ENCODE measurements at regions not wholly inside any gene's neighbourhood (a gene's known extent, or its start where the extent isn't known, plus 50 kb on each side); places are given as distances from the start of the nearest gene placed in this dataset.

DNA sequence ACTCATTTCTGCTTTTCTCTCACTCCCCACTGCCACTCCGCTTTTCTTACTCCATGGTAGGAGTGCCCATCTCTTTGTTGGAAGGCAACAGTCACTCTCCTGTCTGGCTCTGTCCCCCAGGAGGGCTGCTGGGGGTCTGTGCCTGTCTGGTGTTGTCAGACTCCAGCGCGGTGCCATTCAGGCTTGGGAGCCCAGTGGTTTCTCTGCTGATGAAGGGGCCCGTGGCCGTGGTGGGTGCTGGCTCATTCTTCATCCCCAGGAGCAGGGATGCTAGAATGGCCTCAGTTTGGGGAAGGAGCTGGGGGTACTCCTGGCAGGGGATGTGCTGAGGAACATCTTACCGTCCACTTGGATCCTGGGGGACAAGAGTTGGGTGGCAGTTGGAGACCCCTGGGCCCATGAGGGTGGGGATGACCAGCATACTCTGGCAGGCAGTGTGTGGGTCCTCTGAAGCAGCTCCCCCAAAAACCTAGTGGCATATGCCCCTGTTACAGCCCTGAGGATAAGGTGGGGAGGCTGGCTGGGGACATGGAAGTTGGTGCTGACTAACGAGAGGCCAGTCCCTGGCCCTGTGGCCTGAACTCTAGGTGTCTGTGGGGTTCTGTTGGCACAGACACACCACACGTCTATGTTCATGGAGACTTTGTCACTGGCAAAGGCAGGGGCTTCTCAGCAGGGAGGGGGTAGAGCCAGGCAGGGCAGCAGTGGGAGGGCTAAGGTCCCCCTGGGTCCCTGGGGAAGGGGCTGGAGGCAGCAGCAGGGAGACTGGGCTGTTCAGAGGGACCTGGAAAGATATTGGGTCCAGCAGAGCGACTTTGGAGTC is 102.8 kb upstream of the RET start:
- no peak for DNase-seq

DNA sequence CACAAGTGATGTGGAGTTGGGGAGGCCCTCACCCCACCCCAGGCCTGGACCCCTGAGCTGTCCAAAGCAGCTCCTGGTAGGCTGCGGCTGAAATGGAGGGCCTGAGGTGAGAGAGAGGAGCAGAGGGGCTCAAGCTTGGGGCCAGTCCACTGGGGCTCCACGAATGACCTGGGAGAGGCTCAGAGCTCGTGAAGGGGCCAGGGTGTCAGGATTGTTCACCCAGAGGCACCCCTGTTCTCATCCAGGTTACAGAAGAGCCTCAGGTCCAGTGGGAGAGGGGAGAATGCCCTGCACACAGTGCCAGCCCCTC is 102.2 kb upstream of the RET start:
- no peak for DNase-seq

DNA sequence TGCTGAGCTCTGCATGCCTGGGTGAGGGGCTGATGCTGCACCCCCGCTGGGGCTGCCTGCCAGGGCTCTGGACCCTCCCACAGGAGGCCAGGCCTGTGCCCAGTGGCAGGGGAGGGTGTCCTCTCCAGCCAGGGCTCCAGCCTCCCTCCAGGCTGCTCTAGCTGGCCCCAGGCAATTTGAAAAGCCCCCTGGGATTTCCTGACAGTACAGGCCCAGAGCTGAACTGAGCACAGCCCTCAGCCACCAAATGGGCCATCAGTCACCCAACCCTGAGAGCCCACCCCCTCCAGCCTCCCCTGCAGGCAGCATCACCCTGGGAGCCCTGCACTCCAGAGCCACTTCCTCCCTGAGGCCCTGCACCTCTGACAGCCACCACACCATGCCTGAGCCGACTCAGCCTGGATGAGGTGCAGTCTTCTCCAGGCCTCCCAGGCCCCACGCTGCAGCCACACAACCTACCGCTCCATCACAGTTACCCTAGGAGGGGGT is 101.8 kb upstream of the RET start:
- DNase-seq, result no peak

DNA sequence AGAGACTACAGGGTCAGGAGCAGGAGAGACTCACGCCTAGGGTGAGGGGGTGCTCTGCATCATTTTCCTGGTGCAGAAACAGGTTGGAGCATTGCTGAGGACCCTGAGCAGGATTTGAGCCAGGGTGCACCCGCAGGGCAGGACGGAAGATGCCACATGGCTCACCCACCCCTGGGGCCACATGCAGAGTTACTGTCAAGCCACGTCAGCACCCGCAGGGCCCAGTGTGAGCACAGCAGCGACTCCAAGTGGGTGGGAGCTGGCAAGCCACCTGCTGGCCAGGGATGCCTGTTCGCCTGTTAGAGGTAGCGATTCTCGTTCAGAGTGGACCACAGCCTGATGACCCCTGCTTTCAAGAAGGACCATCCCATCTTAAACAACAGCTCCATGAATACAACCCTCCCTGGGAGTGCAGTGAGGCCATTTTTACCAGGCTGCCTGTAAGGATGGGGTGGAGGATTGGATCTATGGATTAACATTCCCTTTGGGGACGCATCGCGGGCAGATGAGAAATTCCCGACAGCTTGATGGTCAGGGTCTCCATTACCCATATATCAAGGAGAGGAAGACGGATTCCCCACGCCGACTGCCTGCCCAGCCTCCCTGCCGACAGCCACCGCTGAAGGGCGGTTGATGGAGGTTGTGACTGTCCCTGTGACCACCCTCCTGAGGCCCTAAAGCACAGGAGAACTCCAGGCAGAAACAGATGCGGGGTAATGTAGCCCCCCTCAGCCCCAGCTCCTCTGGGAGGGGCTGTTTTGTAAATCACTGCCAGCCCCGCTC is 101.1 kb upstream of the RET start:
- no peak for DNase-seq

DNA sequence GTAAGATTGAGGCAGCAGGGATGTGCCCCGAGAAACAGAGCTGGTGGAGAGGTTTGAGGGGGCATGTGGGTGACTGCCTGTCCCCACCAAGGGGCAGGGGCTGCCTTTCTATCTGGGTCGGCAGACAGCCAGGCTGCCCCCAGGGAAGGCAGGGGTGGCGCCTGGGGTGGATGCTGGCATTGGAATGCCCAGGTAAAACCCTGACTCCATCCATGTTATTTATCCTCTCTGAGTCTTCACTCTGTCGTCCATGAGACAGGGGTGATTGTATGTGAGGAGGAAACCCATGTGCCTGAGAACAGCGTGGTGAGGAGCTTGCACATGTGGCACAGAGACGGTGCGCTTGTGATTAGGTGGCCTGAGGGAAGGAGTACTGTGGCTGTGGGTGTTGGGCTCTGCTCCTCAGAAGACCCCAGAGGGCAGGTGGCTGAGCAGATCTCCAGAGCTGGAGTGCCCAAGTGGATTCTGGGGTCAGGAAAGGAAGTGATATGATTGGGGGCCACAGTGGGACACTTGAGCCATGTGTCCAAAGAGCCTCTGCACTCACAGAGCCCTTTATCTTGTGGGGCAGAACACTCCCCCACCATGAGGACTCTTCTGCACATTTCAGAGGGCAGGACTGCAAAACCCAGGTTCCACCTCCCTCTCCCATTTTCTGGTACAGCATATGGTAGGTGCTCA is 100.4 kb upstream of the RET start:
- DNase-seq, result no peak

DNA sequence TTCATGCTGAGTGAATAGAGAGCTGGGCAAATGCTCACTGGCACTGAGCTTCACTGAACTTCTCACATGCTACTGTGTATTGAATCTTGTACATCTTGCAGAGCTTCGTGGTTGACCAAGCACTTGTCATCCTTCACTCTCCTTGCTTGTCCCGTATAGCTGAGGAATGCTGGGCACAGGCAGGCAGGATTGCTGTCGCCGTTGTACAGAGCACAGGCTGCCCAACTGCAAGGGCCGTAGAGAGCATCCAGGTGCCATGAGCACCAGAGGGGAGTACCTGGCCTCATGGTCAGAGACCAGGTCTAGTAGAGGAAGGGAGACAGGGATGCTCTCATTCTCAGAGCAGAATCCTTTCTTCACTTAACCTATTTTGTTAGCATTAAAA is 99.8 kb upstream of the RET start:
- DNase-seq, result no peak

DNA sequence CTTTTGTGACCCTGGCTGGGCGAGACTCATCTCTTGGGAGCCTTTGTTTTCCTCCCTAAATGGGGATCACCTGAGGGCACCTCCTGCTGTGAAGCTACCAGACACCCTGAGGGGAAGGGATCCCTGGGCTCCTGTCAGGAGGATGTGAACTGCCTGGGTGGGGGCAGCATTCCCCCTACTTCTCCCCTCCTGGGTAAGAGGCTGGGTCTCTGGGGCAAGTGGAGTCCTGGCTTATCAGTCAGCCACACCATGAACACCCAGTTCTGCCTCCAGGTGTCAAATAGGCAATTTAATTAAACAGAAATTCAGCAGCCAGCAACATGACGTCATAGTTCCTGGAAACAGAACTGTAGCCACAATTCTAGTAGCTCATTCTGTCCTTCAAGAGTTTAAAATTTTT is 97.7 kb upstream of the RET start:
- DNase-seq, result no peak

DNA sequence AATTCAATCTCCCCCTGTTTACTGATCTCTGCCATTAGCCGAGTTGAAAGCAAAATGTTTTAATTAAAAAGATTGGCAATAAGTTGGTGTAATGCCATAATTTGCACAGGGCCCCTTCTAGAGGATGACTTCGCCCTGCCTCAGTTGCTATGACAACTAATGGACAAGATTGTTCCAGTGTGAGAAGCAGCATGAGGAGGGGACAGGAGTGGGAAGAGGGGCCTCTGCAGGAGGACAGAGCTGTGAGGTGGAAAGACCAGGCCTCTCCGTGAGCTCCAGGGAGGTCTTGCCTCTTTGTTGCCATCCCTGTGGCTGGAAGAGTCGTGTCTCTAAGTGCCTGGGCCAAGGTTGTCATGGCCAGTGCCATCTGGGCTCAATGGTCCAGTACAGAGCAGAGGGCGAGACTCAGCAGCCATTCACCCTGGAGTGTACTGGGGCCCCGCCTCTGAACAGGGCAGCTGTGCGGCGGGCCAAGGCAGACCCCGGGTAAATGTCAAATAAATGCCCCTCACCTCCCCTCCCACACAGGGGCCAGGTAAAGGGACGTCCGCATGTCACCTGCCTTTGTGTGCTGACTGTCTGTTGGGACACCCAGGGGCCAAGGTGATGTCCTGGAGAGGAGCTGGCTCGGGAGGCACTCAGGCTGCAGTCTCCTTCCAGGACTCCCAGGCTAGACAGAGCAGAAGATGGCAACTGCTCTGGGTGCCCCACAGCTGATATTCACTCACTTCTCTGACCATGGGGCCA is 97.0 kb upstream of the RET start:
- DNase-seq, result no peak

DNA sequence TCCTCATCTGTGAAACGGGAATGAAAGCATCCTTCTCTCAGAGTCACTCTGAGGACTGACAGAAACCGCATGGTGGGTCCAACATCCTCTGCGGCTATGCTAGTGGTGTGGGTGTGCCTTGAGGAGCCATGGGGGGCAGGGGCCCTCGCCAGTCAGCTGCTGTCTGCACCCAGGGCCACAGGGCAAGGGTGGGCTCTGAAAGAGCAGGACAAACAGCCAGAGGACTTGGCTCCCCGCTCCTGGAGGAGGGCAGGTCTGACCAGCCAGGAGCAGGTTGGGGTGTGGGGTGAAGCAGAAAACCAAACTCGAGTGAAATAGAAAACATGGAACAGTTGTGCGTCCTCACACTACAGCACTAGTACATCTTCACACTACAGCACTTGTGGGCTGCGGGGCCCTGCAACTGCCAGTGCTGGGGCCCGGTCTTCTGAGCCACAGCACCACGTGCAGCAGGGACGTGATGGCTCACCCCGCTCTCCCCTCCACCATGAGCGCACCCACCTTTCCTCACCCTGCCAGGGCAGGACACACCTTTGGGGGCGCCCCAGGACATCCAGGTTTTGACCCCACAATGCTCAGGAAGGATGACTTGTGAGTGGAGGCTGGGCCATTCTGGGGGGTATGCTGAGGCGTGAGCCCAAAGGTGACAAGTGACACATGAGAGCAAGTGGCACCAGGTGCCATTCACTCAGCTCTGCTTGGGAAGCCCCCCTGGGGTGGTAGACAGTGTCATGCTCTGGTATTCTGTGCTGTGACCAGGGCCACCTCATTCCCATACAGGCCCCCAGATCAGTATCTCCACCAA is 96.1 kb upstream of the RET start:
- DNase-seq, result no peak

DNA sequence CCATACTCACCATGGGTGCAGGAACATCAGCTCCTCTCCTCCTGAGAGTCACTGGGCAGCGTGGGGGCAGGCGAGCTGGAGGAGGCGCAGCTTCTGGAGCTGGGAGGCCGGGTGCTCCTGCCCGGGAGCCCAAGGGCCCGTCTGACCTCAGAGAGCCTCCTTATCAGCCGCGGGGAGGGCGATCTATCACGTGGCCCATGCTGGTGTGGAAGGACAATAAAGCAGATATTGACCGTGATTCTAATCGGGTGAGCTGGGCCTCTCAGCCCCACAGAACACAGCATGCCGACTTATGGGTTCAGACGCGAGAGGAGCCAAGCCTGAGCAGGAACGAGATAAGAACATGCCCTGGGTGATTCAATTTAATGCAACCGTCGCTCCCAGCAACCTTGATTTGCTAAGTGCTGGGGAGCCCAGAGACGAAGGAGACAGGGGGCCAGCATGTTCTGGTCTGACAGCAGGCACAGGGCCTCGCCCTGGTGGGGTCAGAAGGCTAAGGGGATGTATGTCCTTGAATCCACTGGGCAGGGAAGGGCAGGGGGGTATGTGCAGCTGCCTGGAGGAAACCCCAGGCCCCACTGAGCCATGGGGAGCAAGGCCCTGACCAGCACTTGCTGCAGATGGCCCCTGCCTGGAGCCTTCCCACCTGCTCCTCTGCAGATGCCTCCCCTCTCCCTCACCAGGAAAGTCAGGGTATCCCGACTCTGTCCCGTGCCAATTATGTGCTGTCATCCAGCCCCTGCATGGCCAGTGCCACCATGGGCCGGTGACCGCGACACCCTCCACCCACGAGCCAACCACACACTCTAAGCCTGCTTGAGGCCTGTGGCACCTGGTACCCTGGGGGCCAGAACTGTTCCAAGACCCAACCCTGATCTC is 95.3 kb upstream of the RET start:
- no peak for DNase-seq

DNA sequence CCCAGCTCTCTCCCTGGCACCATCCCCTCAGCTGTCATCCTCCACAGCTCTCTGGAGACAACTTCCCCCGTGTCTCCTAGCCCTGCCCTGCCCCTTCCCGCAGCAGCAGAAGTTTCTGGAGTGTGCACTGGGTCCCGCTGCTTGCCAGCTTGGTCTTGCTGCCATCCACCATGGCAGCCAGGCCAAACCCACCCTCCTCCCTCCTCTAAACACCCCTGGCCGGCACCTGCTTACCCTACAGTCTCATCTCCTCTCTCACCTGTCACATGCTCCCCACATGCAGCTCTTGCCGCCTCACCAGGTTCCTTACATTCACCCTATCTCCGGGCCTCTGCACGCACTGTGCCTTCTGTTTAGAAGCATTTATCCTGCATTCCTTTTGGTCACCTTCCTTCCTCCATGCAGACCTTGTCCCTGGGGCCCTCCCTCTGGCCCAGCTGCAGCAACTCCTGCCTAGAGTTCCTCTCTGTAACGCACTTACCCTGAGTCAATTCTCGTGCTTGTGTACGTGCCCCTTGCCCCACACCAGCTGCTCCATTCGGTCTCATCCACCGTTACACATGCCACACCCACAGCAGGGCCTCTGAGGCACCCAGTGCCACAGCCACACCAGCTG is 93.9 kb upstream of the RET start:
- no peak for DNase-seq

DNA sequence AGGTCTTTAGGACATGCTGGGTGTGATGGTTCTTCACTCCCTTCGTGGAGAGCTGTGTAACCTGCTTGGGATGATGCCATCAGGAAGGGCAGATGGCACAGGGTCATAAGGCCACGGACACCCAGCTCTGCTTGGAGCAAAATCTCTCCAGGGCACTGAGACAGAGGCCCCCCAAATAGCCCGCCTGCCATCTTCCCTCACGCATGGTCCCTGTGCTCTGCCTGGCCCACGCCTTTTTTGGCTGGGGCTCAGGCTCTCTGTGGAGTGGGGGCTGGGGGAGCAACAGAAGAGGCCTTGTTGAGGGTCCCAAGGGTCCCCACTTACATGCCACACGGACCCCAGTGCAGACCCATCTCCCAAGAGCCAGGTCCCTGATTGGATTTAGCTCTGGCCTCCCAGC is 93.3 kb upstream of the RET start:
- no peak for DNase-seq

DNA sequence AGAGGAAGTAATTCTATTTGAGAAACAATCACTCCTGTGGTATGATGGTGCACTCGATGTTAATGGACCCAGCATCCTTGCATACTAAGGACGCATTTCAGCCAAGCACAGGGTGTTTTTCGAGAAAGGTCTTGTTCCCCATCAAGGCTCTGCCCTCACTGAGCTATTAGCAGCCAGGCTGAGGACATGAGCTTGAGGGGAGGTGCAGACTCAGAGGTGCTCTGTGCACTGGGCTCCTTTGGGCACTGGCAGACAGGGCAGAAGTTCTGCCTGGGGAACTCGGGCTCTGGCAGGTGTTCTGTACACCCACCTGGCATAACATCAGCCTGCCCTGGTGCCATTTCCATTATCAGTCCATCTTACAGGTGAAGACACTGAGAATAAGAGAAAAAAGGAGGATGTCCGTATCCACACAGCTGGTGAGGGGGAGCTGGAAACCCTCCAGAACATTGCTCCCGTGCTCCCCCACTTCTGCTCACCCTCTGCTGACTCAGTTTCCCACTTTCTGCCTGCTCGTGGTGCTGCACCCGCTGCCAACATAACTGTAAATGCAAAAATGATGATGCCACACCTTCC is 92.7 kb upstream of the RET start:
- no peak for DNase-seq

DNA sequence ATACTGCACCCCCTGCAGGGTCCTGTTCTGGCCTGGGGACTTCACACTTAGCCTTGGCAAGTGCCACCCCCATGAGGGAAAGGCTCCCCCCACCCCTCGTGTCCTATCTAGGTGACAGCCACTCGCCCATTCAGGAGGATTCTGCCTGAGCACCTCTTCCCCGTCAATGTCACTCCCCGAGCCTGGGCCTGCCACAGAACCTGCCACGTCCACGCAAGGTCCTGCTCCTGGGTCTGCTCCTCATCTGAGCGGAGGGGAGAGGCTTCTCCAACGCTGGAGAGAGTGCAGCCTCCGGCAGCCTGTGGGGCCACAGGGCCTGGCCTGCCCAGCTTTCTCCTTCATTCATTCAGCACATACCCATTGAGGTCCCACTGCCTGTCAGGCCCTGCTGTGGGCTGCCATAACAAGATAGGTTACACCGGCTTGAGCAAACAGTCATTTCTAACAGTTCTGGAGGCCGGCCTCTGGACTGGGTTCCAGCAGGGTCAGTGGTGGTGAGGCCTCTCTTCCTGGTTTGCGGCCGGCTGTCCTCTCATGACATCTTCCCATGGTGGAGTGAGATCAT is 92.0 kb upstream of the RET start:
- DNase-seq, result no peak

DNA sequence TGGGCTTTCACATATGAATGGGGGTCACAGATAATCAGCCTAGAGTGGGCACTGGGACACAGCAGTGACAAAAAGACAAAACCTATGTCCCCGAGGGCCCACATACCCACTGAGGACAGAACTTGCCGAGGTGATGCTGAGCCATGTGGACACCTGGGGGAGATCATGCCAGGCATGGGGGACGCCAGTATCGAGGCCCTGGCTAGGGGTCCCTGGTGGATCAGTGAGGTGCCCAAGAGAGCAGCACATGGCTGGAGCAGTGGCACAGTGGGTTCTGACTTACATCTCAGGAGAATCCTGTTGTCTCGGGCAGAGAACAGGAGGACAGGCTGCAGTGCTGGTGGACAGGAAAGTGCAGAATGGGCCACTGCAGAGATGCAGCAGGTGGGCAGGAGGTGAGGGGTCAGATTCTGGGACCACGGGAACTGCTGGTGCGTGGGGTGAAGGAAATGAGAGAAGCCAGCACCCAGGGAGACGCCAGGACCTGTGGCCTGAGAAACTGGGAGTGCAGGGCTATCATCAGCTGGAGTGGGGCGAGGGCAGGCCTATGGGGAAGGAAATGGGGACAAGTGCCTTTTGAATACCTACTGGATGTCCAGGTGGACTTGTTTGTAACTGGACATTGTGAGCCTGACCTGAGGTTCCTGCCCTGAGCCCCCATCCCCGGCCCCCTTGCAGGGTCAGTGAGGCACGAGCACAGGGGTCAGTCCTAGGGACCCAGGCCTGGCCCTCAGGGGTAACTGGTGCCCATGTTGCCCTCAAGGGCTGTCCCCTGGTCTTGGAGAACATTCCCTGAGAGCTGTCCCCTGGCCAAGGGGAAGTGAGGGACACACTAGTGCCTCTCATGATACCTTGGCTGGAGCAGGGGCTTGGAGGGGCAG is 91.2 kb upstream of the RET start:
- no peak for DNase-seq

DNA sequence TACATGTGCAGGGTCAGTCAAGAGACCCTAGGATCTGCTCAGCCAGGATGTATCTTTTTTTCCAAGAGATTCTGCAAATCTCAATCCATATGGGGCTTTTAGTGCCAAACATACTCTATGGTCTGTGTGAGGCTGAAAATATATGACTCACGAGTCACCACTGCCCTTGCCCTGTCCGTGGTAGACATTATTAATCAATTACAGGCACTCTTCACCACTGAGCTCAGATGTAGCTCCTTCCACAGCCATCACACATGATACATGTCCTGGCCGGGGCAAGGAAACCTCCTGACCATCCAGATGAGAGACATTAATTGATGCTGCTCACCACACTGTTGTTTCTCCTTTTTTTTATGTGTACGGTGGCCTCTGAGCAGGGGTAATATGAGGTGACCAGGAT is 90.2 kb upstream of the RET start:
- DNase-seq, result no peak

DNA sequence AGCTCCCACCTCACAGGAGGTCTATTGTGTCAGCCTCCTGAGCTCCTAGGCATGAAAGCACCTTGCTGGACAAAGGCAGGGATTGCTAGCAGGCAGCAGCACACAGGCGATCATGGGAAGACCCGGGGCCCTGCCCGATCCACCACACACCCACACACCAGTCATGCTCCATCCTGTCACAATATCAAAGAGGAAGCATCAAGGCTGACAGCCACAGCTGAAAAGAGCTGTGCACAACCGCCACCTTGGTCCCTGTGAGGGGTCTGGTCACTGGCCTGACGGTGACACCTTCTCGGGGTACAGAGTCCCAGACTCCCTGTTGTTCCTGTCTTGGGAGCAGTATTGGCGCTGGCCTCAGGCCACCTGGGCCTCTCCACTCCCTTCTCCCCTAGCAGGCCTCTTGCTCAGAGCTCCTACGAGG is 89.7 kb upstream of the RET start:
- no peak for DNase-seq

DNA sequence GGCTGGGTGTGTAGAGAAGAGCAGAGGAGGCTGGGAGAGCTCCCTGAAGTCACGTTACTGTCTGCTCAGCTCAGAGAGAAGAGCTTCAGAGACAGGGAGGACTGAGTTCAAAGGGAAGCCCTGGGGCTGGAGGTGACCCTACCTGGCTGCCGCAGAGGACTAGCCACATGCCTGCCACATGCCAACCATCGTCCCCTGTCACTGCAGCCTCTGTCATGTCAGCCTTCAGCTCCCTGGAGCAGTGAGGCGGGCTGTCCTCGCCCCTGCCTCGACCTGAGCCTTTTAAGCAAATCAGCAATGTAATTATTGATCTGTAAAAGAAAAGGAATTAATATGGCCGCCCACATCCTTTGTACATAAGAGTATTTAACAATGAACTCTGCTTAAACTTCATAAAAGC is 89.3 kb upstream of the RET start:
- no peak for DNase-seq

DNA sequence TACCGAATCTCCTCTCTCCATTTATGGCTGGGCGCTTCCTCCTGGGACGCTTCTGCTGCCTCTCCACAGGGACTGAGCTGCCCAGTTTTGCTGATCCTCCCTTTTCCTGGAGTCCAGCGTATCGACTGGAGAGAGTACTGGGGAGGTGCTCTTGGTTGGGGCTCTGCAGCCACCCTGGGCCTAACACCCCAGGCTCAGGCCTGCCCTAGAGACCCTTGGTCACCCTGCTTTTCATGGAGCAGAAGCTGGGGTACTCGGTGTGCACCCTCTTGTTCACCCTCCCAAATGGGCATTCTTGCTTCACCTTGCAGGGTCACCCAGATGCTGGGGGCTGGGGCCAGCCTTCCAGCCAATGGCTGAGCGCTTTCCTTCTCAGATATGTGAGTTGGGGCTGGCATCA is 88.8 kb upstream of the RET start:
- DNase-seq, result no peak

Data from hindlimb muscle (tissue), 1 donor.